A549 (cell line): ENCODE measurements at regions not wholly inside any gene's neighbourhood (a gene's known extent, or its start where the extent isn't known, plus 50 kb on each side); places are given as distances from the start of the nearest gene placed in this dataset.

Experiments used
- ATAC-seq, 2 experiments: fragments of 200-7000 bp in 1 of 2; fragments of >200 bp in 1 of 2; cut with Nextera tagmentation in 1 of 2; cut with Tn5 transposase in 1 of 2; 3 replicates each; pipeline versions ENCODE4 v1.8.0 to v1.9.1; 2018 to 2020; ENCODE audit warnings: mild to moderate bottlenecking in 1 of 2, moderate library complexity in 1 of 2
- CTCF ChIA-PET: fragments of 300-600 bp; sonication (Branson Sonifier 250); formaldehyde crosslinking; extraction: SDS; loops from one replicate; lab custom pipeline; 2021; ENCODE audit warnings: antibody characterized with exemption, inconsistent platforms; lab: Yijun Ruan, JAX
- POLR2A ChIA-PET: fragments of 350-600 bp; formaldehyde crosslinking; extraction: SDS; loops from one replicate; lab custom pipeline; 2021; ENCODE audit warnings: antibody characterized with exemption, inconsistent platforms; lab: Yijun Ruan, JAX
- DNase-seq, 2 experiments: peaks; one replicate each; pipeline versions ENCODE4 v3.0.0 to v3.0.0-alpha.2; 2011 to 2016; ENCODE audit warnings: low read depth in 1 of 2, low spot score in 1 of 2
- FAIRE-seq: peaks from 2 replicates; lab custom pipeline; 2011; peaks lifted over from hg19 to GRCh38; lab: Jason Lieb, UNC
- H3K27ac ChIP-seq, 2 experiments: fragments of >200 bp; sonication (Bioruptor Twin); formaldehyde crosslinking; 3 replicates each; pipeline ENCODE4 v1.5.1; 2016 to 2017
- H3K4me1 ChIP-seq: fragments of >200 bp; sonication (Bioruptor Twin); formaldehyde crosslinking; 3 replicates; pipeline ENCODE4 v1.6.1; 2016
- H3K4me2 ChIP-seq: fragments of >200 bp; sonication (Bioruptor Twin); formaldehyde crosslinking; 3 replicates; pipeline ENCODE4 v1.6.1; 2016
- H3K4me3 ChIP-seq: fragments of >200 bp; sonication (Bioruptor Twin); formaldehyde crosslinking; 3 replicates; pipeline ENCODE4 v1.5.1; 2016
- H3K9me3 ChIP-seq: fragments of >200 bp; sonication (Bioruptor Twin); formaldehyde crosslinking; 3 replicates; pipeline ENCODE4 v1.6.1; 2016
- CEBPB ChIP-seq, 2 experiments: fragments of >200 bp in 1 of 2; sonication (Bioruptor Twin) in 1 of 2; formaldehyde crosslinking in 1 of 2; IDR thresholded peaks; 2 replicates each; pipeline ENCODE4 v1.6.1; 2012 to 2016
- EHF ChIP-seq: fragments of 250-450 bp; sonication (Bioruptor Pico); IDR thresholded peaks from 2 replicates; pipeline ENCODE4 v1.5.0; 2020; ENCODE audit warnings: mild to moderate bottlenecking
- EHMT2 ChIP-seq: fragments of 200-600 bp; sonication (generic); IDR thresholded peaks from 2 replicates; pipeline ENCODE4 v1.6.1; 2016; ENCODE audit warnings: antibody characterized with exemption, low read depth, mild to moderate bottlenecking, moderate library complexity
- ELK1 ChIP-seq: fragments of 150-350 bp; IDR thresholded peaks from 2 replicates; pipeline ENCODE4 v1.6.1; 2014; ENCODE audit warnings: low read depth, mild to moderate bottlenecking, low read length
- FOSB ChIP-seq: fragments of 250-450 bp; sonication (Bioruptor Pico); IDR thresholded peaks from 2 replicates; pipeline ENCODE4 v1.5.0; 2020; ENCODE audit warnings: mild to moderate bottlenecking, moderate library complexity
- HDAC2 ChIP-seq: fragments of 200-600 bp; sonication (generic); IDR thresholded peaks from 2 replicates; pipeline ENCODE4 v1.6.1; 2016
- HES2 ChIP-seq: fragments of >200 bp; sonication (Bioruptor Twin); formaldehyde crosslinking; IDR thresholded peaks from 2 replicates; pipeline ENCODE4 v1.6.1; 2016
- HEYL ChIP-seq: fragments of 250-450 bp; sonication (Bioruptor Pico); IDR thresholded peaks from 2 replicates; pipeline ENCODE4 v1.8.0; 2021; ENCODE audit warnings: mild to moderate bottlenecking, moderate library complexity
- HOXA7 ChIP-seq: fragments of 250-450 bp; sonication (Bioruptor Pico); IDR thresholded peaks from 2 replicates; pipeline ENCODE4 v1.5.0; 2020; ENCODE audit warnings: mild to moderate bottlenecking, moderate library complexity
- HOXB13 ChIP-seq: fragments of 250-450 bp; sonication (Bioruptor Pico); IDR thresholded peaks from 2 replicates; pipeline ENCODE4 v1.5.0; 2020; ENCODE audit warnings: low read depth, mild to moderate bottlenecking, moderate library complexity
- MAX ChIP-seq: IDR thresholded peaks from 2 replicates; pipeline ENCODE4 v1.6.1; 2012
- MAZ ChIP-seq: fragments of 150-350 bp; IDR thresholded peaks from 2 replicates; pipeline ENCODE4 v1.6.1; 2014; ENCODE audit warnings: antibody characterized with exemption, low read depth, low read length, borderline replicate concordance
- NR3C1 ChIP-seq: fragments of >200 bp; sonication (Bioruptor Twin); formaldehyde crosslinking; IDR thresholded peaks from 3 replicates; pipeline ENCODE4 v1.6.1; 2017
- PHF8 ChIP-seq: fragments of 200-600 bp; sonication (generic); IDR thresholded peaks from 2 replicates; pipeline ENCODE4 v1.6.1; 2016; ENCODE audit warnings: low read depth, mild to moderate bottlenecking, antibody characterized with exemption, moderate library complexity, borderline replicate concordance
- RARB ChIP-seq: fragments of 250-450 bp; sonication (Bioruptor Pico); IDR thresholded peaks from 2 replicates; pipeline ENCODE4 v1.8.0; 2021; ENCODE audit warnings: mild to moderate bottlenecking, moderate library complexity
- RFX5 ChIP-seq: fragments of 450-650 bp; IDR thresholded peaks from 2 replicates; pipeline ENCODE4 v1.7.1; 2014; ENCODE audit warnings: antibody characterized with exemption, mild to moderate bottlenecking, moderate library complexity
- RNF2 ChIP-seq: fragments of 200-600 bp; sonication (generic); IDR thresholded peaks from 2 replicates; pipeline ENCODE4 v1.6.1; 2016; ENCODE audit warnings: low read depth, mild to moderate bottlenecking, antibody characterized with exemption, moderate library complexity, borderline replicate concordance
- SMC3 ChIP-seq: fragments of >200 bp; sonication (Bioruptor Twin); formaldehyde crosslinking; IDR thresholded peaks from 3 replicates; pipeline ENCODE4 v1.6.1; 2018; ENCODE audit warnings: inconsistent platforms
- SREBF2 ChIP-seq: fragments of 450-650 bp; IDR thresholded peaks from 2 replicates; pipeline ENCODE4 v1.6.1; 2014; ENCODE audit warnings: mild to moderate bottlenecking, moderate library complexity
- TFCP2L1 ChIP-seq: fragments of 250-450 bp; sonication (Bioruptor Pico); IDR thresholded peaks from 2 replicates; pipeline ENCODE4 v1.5.0; 2021; ENCODE audit warnings: mild to moderate bottlenecking
- TP53 ChIP-seq: fragments of 250-450 bp; sonication (Bioruptor Pico); IDR thresholded peaks from 2 replicates; pipeline ENCODE4 v1.5.0; 2021; ENCODE audit warnings: mild to moderate bottlenecking, moderate library complexity
- ZC3H11A ChIP-seq: fragments of 450-650 bp; IDR thresholded peaks from 2 replicates; pipeline ENCODE4 v1.6.1; 2014; ENCODE audit warnings: antibody characterized with exemption, mild to moderate bottlenecking
- ZFP36 ChIP-seq: fragments of 450-650 bp; IDR thresholded peaks from 2 replicates; pipeline ENCODE4 v1.6.1; 2014; ENCODE audit warnings: borderline replicate concordance; ENCODE audit not compliant: partially characterized antibody
- ZSCAN20 ChIP-seq: fragments of 250-450 bp; sonication (Bioruptor Pico); IDR thresholded peaks from 2 replicates; pipeline ENCODE4 v1.8.0; 2022; ENCODE audit warnings: mild to moderate bottlenecking, moderate library complexity
- WGBS: methylation state at CpG from one replicate; pipeline ENCODE4 v1.1.6; 2017; ENCODE audit errors: missing lambda C conversion rate; 5-methylcytosine and 5-hydroxymethylcytosine counted together
- TF ChIP-seq, protein P1 (sequence below): fragments of >200 bp; sonication (Bioruptor Twin); formaldehyde crosslinking; IDR thresholded peaks from 3 replicates; pipeline ENCODE4 v1.6.1; 2016
- TF ChIP-seq, protein P2 (sequence below): fragments of >200 bp; sonication (Bioruptor Twin); formaldehyde crosslinking; IDR thresholded peaks from 3 replicates; pipeline ENCODE4 v1.5.1; 2016

- TF ChIP-seq HES2: no peak
Measured at GRCh38 chr4:57369446-57369845, 259.3 kb upstream of the IGFBP7 start (continued).

DNA sequence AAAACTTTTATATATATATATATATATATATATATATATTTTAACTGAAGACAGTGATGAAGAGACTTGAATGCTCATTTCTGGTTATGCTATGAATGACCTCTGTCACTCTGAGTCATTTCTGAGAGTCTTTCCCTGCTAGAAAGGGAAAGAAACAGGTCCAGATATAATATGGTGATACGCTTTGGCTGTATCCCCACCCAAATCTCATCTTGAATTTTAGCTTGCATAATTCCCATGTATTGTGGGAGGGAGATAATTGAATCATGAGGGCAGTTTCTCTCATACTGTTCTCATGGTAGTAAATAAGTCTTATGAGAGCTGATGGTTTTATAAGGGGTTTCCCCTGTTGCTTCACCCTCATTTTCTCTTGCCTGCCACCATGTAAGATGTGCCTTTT, 254.1 kb upstream of the IGFBP7 start:
- Histone ChIP-seq H3K4me1 (no peaks in the 10 kb centered on the region), H3K4me3 (no peak overlapping the region), H3K4me2 (no peak overlapping the region), H3K9me3 (no peaks in the 10 kb centered on the region), H3K27ac (no peak overlapping the region)
- 60% methylated on average over 1 of the region's 1 CpG for WGBS
- ATAC-seq (no peak), FAIRE-seq (no peak), DNase-seq (no peak)
- CTCF ChIA-PET: interaction anchor here (1.1 kb wide), 1 partner anchor 62 kb away, joined by 3 read pairs; no protein-coding TSS in a partner anchor
- TF ChIP-seq HEYL (CRISPR knock-in tag) (no peak), EHF (CRISPR knock-in tag) (no peak), HOXA7 (CRISPR knock-in tag) (no peak), TFCP2L1 (CRISPR knock-in tag) (no peak), EHMT2 (no peak), ZSCAN20 (CRISPR knock-in tag) (no peak), MAX (no peak), RNF2 (no peak), TP53 (CRISPR knock-in tag) (no peak), SREBF2 (no peak), NR3C1 (no peak), RARB (CRISPR knock-in tag) (no peak), ZFP36 (no peak), PHF8 (no peak), RFX5 (no peak)
- TF ChIP-seq, protein P1, sequence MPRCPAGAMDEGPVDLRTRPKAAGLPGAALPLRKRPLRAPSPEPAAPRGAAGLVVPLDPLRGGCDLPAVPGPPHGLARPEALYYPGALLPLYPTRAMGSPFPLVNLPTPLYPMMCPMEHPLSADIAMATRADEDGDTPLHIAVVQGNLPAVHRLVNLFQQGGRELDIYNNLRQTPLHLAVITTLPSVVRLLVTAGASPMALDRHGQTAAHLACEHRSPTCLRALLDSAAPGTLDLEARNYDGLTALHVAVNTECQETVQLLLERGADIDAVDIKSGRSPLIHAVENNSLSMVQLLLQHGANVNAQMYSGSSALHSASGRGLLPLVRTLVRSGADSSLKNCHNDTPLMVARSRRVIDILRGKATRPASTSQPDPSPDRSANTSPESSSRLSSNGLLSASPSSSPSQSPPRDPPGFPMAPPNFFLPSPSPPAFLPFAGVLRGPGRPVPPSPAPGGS: no peak
- TF ChIP-seq, protein P2, sequence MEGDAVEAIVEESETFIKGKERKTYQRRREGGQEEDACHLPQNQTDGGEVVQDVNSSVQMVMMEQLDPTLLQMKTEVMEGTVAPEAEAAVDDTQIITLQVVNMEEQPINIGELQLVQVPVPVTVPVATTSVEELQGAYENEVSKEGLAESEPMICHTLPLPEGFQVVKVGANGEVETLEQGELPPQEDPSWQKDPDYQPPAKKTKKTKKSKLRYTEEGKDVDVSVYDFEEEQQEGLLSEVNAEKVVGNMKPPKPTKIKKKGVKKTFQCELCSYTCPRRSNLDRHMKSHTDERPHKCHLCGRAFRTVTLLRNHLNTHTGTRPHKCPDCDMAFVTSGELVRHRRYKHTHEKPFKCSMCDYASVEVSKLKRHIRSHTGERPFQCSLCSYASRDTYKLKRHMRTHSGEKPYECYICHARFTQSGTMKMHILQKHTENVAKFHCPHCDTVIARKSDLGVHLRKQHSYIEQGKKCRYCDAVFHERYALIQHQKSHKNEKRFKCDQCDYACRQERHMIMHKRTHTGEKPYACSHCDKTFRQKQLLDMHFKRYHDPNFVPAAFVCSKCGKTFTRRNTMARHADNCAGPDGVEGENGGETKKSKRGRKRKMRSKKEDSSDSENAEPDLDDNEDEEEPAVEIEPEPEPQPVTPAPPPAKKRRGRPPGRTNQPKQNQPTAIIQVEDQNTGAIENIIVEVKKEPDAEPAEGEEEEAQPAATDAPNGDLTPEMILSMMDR: no peak
- POLR2A ChIA-PET: no interaction called here

- CTCF ChIA-PET: no interaction called here
- Histone ChIP-seq H3K4me1 (no peaks in the 10 kb centered on the region), H3K4me2 (no peak overlapping the region), H3K27ac (no peak overlapping the region), H3K4me3 (no peak overlapping the region), H3K9me3 (no peaks in the 10 kb centered on the region)
- DNase-seq (no peak), ATAC-seq (no peak), FAIRE-seq (no peak)
- no peak for TF ChIP-seq SMC3
- TF ChIP-seq ZC3H11A: no peak
- TF ChIP-seq MAZ: no peak
- TF ChIP-seq SREBF2: no peak
- no peak for TF ChIP-seq CEBPB (IDR thresholded peaks at IDR 0.05)
- TF ChIP-seq HDAC2: no peak
- no peak for TF ChIP-seq FOSB (CRISPR knock-in tag)
- TF ChIP-seq RNF2: no peak
- no peak for TF ChIP-seq ELK1
- TF ChIP-seq HOXB13 (CRISPR knock-in tag): no peak
- TF ChIP-seq EHMT2: no peak
- POLR2A ChIA-PET: no interaction called here
- 27% methylated on average over 1 of the region's 1 CpG for WGBS
Measured at GRCh38 chr4:57363346-57363745, 253.2 kb upstream of the IGFBP7 start.
